Ascending aorta (tissue), 2 donors: ENCODE measurements at regions not wholly inside any gene's neighbourhood (a gene's known extent, or its start where the extent isn't known, plus 50 kb on each side); places are given as distances from the start of the nearest gene placed in this dataset.

Experiments used
- DNase-seq, 2 donors: peaks; one replicate each; pipeline ENCODE4 v3.0.0-alpha.2; 2019; ENCODE audit warnings: low spot score in 2 of 2
- H3K27ac ChIP-seq, 2 donors: fragments of 200-600 bp; sonication (generic); one replicate each; pipeline ENCODE4 v1.5.1; 2016 to 2017; ENCODE audit warnings: mild to moderate bottlenecking in 1 of 2
- H3K27me3 ChIP-seq: fragments of 200-600 bp; sonication (generic); one replicate; pipeline ENCODE4 v1.5.1; 2017
- H3K36me3 ChIP-seq, 2 donors: fragments of 200-600 bp; sonication (generic); one replicate each; pipeline ENCODE4 v1.5.1; 2016
- H3K4me1 ChIP-seq, 2 donors: fragments of 200-600 bp; sonication (generic); one replicate each; pipeline ENCODE4 v1.5.1; 2016 to 2017; ENCODE audit warnings: mild to moderate bottlenecking in 1 of 2
- H3K4me3 ChIP-seq, 2 donors: fragments of 200-600 bp; sonication (generic); one replicate each; pipeline ENCODE4 v1.5.1; 2016 to 2017; ENCODE audit warnings: mild to moderate bottlenecking in 1 of 2
- H3K9me3 ChIP-seq, 2 donors: fragments of 200-600 bp; sonication (generic); one replicate each; pipeline ENCODE4 v1.5.1; 2016
- CTCF ChIP-seq, 3 experiments: fragments of 200-600 bp in 2 of 3; fragments of 450-650 bp in 1 of 3; sonication (generic) in 2 of 3; IDR thresholded peaks; one replicate each; pipeline ENCODE4 v1.5.1; 2016 to 2019; ENCODE audit warnings: antibody characterized with exemption in 3 of 3, mild to moderate bottlenecking in 1 of 3, moderate library complexity in 1 of 3
- intact Hi-C: fragments of 100-400 bp; cut with DNase I; formaldehyde crosslinking; loops from one replicate; pipeline ENCODE4 v1.15.1; 2023

GRCh38 chr6:41420186-41420585, 84.8 kb downstream of the NCR2 start:
- Histone ChIP-seq H3K27ac (no peak overlapping the region), H3K4me1 (peaks cover 0 to 3% of the 10 kb centered on the region in 2 donors), H3K27me3 (no peaks in the 10 kb centered on the region), H3K9me3 (peaks cover 0 to 3% of the 10 kb centered on the region in 2 donors), H3K4me3 (no peak overlapping the region), H3K36me3 (no peaks in the 10 kb centered on the region)
- intact Hi-C loops, result loop anchor here (10.0 kb wide), 1 partner anchor 345 kb away; the partner anchor contains the start of genes NFYA and OARD1
- no peak for DNase-seq
- TF ChIP-seq CTCF (IDR thresholded peaks at IDR 0.05), result no peak

GRCh38 chr6:41422161-41422560, 86.8 kb downstream of the NCR2 start:
- TF ChIP-seq CTCF (IDR thresholded peaks at IDR 0.05), result no peak
- no peak overlapping the region for H3K27ac ChIP-seq
- peaks cover 0 to 7% of the 10 kb centered on the region in 2 donors for H3K4me1 ChIP-seq
- no peak overlapping the region for H3K4me3 ChIP-seq
- intact Hi-C loops, result loop anchor here (10.0 kb wide), 1 partner anchor 347 kb away; the partner anchor contains the start of genes NFYA and OARD1
- peaks cover 0 to 3% of the 10 kb centered on the region in 2 donors for H3K9me3 ChIP-seq
- no peaks in the 10 kb centered on the region for H3K27me3 ChIP-seq
- DNase-seq, result no peak
- no peaks in the 10 kb centered on the region for H3K36me3 ChIP-seq

DNA sequence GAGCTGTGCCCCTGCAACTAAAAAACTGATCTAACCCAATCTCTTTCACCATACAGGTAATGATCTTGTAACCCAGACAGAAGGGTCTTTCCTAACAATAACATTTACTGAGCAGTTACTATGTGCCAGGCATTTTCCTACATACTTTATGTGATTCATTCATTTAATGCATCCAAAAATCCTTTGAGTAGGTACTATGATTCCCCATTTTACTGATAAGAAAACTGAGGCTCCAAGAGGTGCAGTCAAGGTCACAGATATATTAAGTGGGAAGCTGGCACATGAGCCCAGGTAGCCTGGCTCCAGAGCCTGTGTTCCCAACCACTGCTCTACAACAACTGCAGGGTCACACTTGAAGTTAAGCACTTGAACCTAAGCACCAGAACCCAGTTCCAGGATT, 87.6 kb downstream of the NCR2 start:
- no peaks in the 10 kb centered on the region for H3K36me3 ChIP-seq
- no peaks in the 10 kb centered on the region for H3K27me3 ChIP-seq
- peaks cover 4 to 14% of the 10 kb centered on the region in 2 donors for H3K4me1 ChIP-seq
- no peak for TF ChIP-seq CTCF (IDR thresholded peaks at IDR 0.05)
- intact Hi-C loops, result loop anchor here (10.0 kb wide), 1 partner anchor 348 kb away; the partner anchor contains the start of genes NFYA and OARD1
- peaks cover 0 to 3% of the 10 kb centered on the region in 2 donors for H3K9me3 ChIP-seq
- DNase-seq, result no peak
- no peak overlapping the region for H3K4me3 ChIP-seq
- no peak overlapping the region for H3K27ac ChIP-seq

- Histone ChIP-seq H3K36me3 (no peaks in the 10 kb centered on the region), H3K4me3 (no peak overlapping the region), H3K4me1 (peaks cover 4 to 27% of the 10 kb centered on the region in 2 donors), H3K27ac (no peak overlapping the region), H3K27me3 (no peaks in the 10 kb centered on the region), H3K9me3 (no peaks in the 10 kb centered on the region)
- intact Hi-C loops, result loop anchor here (1.0 to 10.0 kb wide), 4 partner anchors 56 to 350 kb away; partner anchors contain the start of genes NFYA and OARD1
- peak; percentile 66 to 91 (median 85) for TF ChIP-seq CTCF (IDR thresholded peaks at IDR 0.05)
- DNase-seq, result peak; percentile 47 to 93
Measured at GRCh38 chr6:41424370-41425058, 89.1 kb downstream of the NCR2 start.

DNA sequence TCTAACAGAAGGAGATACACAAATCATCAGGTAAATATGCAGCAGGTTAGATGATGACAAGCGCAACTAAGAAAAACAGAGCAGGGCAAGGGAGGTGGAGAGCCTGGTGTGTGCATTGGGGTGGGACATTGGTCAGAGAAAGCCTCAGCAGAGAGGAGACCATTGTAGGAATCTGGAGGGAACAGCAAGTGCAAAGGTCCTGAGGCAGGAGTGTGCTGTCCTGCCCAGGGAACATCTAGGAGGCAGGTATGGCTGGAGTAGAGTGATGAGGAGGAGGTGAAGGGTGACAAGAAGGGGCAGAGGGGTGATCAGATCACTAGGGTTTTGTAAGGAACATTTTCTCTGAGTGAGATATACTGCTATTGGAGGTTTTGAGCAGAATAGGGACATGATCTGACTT, 90.1 kb downstream of the NCR2 start:
- peaks cover 9 to 36% of the 10 kb centered on the region in 2 donors for H3K4me1 ChIP-seq
- no peaks in the 10 kb centered on the region for H3K36me3 ChIP-seq
- intact Hi-C loops, result loop anchor here (2.0 to 10.0 kb wide), 3 partner anchors 57 to 351 kb away; partner anchors contain the start of genes NFYA and OARD1
- H3K27me3 ChIP-seq, result no peaks in the 10 kb centered on the region
- H3K27ac ChIP-seq, result no peak overlapping the region
- TF ChIP-seq CTCF (IDR thresholded peaks at IDR 0.05), result no peak
- no peak for DNase-seq
- no peaks in the 10 kb centered on the region for H3K9me3 ChIP-seq
- H3K4me3 ChIP-seq, result no peak overlapping the region
